H1 (cell line): ENCODE measurements at regions not wholly inside any gene's neighbourhood (a gene's known extent, or its start where the extent isn't known, plus 50 kb on each side); places are given as distances from the start of the nearest gene placed in this dataset.

Experiments
- CTCF ChIA-PET: fragments of 300-600 bp; sonication (Branson Sonifier 250); formaldehyde crosslinking; loops from one replicate; lab custom pipeline; 2021; ENCODE audit not compliant: partially characterized antibody; lab: Charles Lee
- POLR2A ChIA-PET: fragments of 300-600 bp; sonication (Branson Sonifier 250); formaldehyde crosslinking; loops from one replicate; lab custom pipeline; 2021; ENCODE audit warnings: inconsistent platforms; ENCODE audit not compliant: partially characterized antibody; lab: Charles Lee
- DNase-seq, 2 experiments: peaks; one replicate each; pipeline versions ENCODE4 v3.0.0 to v3.0.0-alpha.2; 2010 to 2022; ENCODE audit warnings: low spot score in 2 of 2, low read depth in 1 of 2, mixed read lengths in 1 of 2
- FAIRE-seq: peaks from 2 replicates; lab custom pipeline; 2011; peaks lifted over from hg19 to GRCh38; lab: Jason Lieb, UNC
- H2AFZ ChIP-seq: 2 replicates; pipeline ENCODE4 v1.8.1; 2012; ENCODE audit warnings: low read length, inconsistent platforms
- H2AK5ac ChIP-seq: 2 replicates; pipeline ENCODE4 v1.6.1; 2013; ENCODE audit warnings: low read depth, low read length
- H2BK120ac ChIP-seq: replicated peaks from 2 replicates; pipeline ENCODE3; 2013; ENCODE audit warnings: low read depth, low read length, inconsistent platforms
- H2BK12ac ChIP-seq: 2 replicates; pipeline ENCODE4 v1.6.1; 2013; ENCODE audit warnings: low read depth, low read length
- H2BK15ac ChIP-seq: 2 replicates; pipeline ENCODE4 v1.6.1; 2013; ENCODE audit warnings: low read length
- H2BK20ac ChIP-seq: 2 replicates; pipeline ENCODE4 v1.6.1; 2013; ENCODE audit warnings: low read length
- H2BK5ac ChIP-seq: 2 replicates; pipeline ENCODE4 v1.6.1; 2013; ENCODE audit warnings: low read depth, low read length
- H3K14ac ChIP-seq: 2 replicates; pipeline ENCODE4 v1.6.1; 2013; ENCODE audit warnings: inconsistent platforms; ENCODE audit not compliant: insufficient read length
- H3K18ac ChIP-seq: 2 replicates; pipeline ENCODE4 v1.6.1; 2013; ENCODE audit warnings: low read length; ENCODE audit errors: extremely low read depth
- H3K23ac ChIP-seq: 2 replicates; pipeline ENCODE4 v1.6.1; 2013; ENCODE audit warnings: inconsistent platforms; ENCODE audit not compliant: insufficient read length
- H3K23me2 ChIP-seq: 2 replicates; pipeline ENCODE4 v1.6.1; 2013; ENCODE audit warnings: low read depth, low read length
- H3K27ac ChIP-seq: 2 replicates; pipeline ENCODE4 v1.6.1; 2011; ENCODE audit warnings: low read depth, low read length, inconsistent platforms
- H3K27me3 ChIP-seq, 4 experiments: replicated peaks in 1 of 4; 1 replicate in 1 of 4; 2 replicates in 3 of 4; pipeline versions ENCODE4 v1.6.1 to v1.8.1; 2011 to 2013; ENCODE audit warnings: low read length in 3 of 4, mild to moderate bottlenecking in 3 of 4, inconsistent platforms in 2 of 4, mixed read lengths in 2 of 4, moderate library complexity in 1 of 4; ENCODE audit not compliant: control insufficient read depth in 3 of 4, insufficient read depth in 3 of 4; ENCODE audit errors: extremely low read depth in 1 of 4
- H3K36me3 ChIP-seq, 4 experiments: 2 replicates each; pipeline versions ENCODE4 v1.6.1 to v1.8.1; 2011 to 2013; ENCODE audit warnings: mild to moderate bottlenecking in 4 of 4, low read length in 3 of 4, moderate library complexity in 2 of 4, control low read depth in 1 of 4, inconsistent platforms in 1 of 4; ENCODE audit not compliant: insufficient read depth in 4 of 4, control insufficient read depth in 2 of 4
- H3K4ac ChIP-seq: replicated peaks from 2 replicates; pipeline ENCODE3; 2013; ENCODE audit warnings: low read length, low read depth, mixed read lengths, inconsistent platforms; ENCODE audit not compliant: insufficient read length
- H3K4me1 ChIP-seq, 4 experiments: replicated peaks in 1 of 4; 1 replicate in 1 of 4; 2 replicates in 3 of 4; pipeline versions ENCODE4 v1.6.1 to v1.8.1; 2011 to 2013; ENCODE audit warnings: low read length in 3 of 4, inconsistent platforms in 2 of 4, mixed read lengths in 1 of 4; ENCODE audit not compliant: insufficient read depth in 4 of 4, control insufficient read depth in 3 of 4
- H3K4me2 ChIP-seq, 2 experiments: 2 replicates each; pipeline versions ENCODE4 v1.6.1 to v1.8.1; 2011 to 2013; ENCODE audit warnings: low read depth in 2 of 2, low read length in 2 of 2, control low read depth in 1 of 2, inconsistent platforms in 1 of 2, mild to moderate bottlenecking in 1 of 2; ENCODE audit not compliant: insufficient read depth in 1 of 2
- H3K4me3 ChIP-seq, 4 experiments: fragments of 200-600, 300-600 bp in 1 of 4; sonication (generic), shearing (Covaris generic), sonication (Bioruptor Twin) in 1 of 4; 2 replicates each; pipeline versions ENCODE4 v1.5.1 to v1.8.1; 2011 to 2016; ENCODE audit warnings: low read length in 4 of 4, low read depth in 3 of 4, control low read depth in 2 of 4, inconsistent platforms in 2 of 4, mild to moderate bottlenecking in 2 of 4, mixed read lengths in 1 of 4, moderate library complexity in 1 of 4; ENCODE audit not compliant: insufficient read depth in 2 of 4; ENCODE audit errors: extremely low read depth in 1 of 4
- H3K56ac ChIP-seq: replicated peaks from 2 replicates; pipeline ENCODE3; 2013; ENCODE audit warnings: low read depth, mild to moderate bottlenecking, mixed read lengths, low read length, inconsistent platforms; ENCODE audit not compliant: insufficient read length
- H3K79me1 ChIP-seq: 2 replicates; pipeline ENCODE4 v1.6.1; 2013; ENCODE audit warnings: low read depth, low read length, control low read depth
- H3K79me2 ChIP-seq, 2 experiments: 2 replicates each; pipeline versions ENCODE4 v1.6.1 to v1.8.1; 2012 to 2013; ENCODE audit warnings: low read length in 2 of 2, mild to moderate bottlenecking in 2 of 2, inconsistent platforms in 1 of 2; ENCODE audit not compliant: insufficient read depth in 2 of 2, control insufficient read depth in 1 of 2
- H3K9ac ChIP-seq, 4 experiments: replicated peaks in 1 of 4; 1 replicate in 1 of 4; 2 replicates in 3 of 4; pipeline versions ENCODE4 v1.6.1 to v1.8.1; 2011 to 2013; ENCODE audit warnings: low read depth in 3 of 4, low read length in 3 of 4, control low read depth in 2 of 4, mild to moderate bottlenecking in 2 of 4, moderate library complexity in 2 of 4, inconsistent platforms in 1 of 4; ENCODE audit errors: extremely low read depth in 1 of 4
- H3K9me3 ChIP-seq, 2 experiments: 2 replicates each; pipeline versions ENCODE4 v1.6.1 to v1.8.1; 2012 to 2013; ENCODE audit warnings: mild to moderate bottlenecking in 2 of 2, moderate library complexity in 2 of 2, control low read depth in 1 of 2, inconsistent platforms in 1 of 2, low read depth in 1 of 2, low read length in 1 of 2, mixed read lengths in 1 of 2; ENCODE audit not compliant: insufficient read depth in 2 of 2
- H4K20me1 ChIP-seq, 2 experiments: replicated peaks in 1 of 2; 2 replicates each; pipeline versions ENCODE3 to v1.8.1; 2011 to 2013; ENCODE audit warnings: inconsistent platforms in 2 of 2, low read length in 2 of 2, mild to moderate bottlenecking in 1 of 2; ENCODE audit not compliant: insufficient read depth in 2 of 2, control insufficient read depth in 1 of 2
- H4K5ac ChIP-seq: 2 replicates; pipeline ENCODE4 v1.6.1; 2013; ENCODE audit warnings: low read length, low read depth, mixed read lengths, inconsistent platforms; ENCODE audit not compliant: insufficient read length
- H4K8ac ChIP-seq: 2 replicates; pipeline ENCODE4 v1.8.0; 2013; ENCODE audit warnings: mild to moderate bottlenecking, moderate library complexity, low read length, inconsistent platforms; ENCODE audit not compliant: insufficient read depth; ENCODE audit errors: extremely low read depth
- H4K91ac ChIP-seq: replicated peaks from 2 replicates; pipeline ENCODE3; 2013; ENCODE audit warnings: low read length, mixed read lengths, inconsistent platforms; ENCODE audit not compliant: insufficient read length
- BACH1 ChIP-seq: IDR thresholded peaks from 2 replicates; pipeline ENCODE4 v1.6.1; 2012; ENCODE audit warnings: low read length, improper control_type of control experiment
- EZH2 ChIP-seq: fragments of 200-600 bp; sonication (generic); IDR thresholded peaks from 2 replicates; pipeline ENCODE4 v1.7.1; 2012; ENCODE audit warnings: low read depth, mild to moderate bottlenecking, moderate library complexity, low read length, inconsistent platforms; ENCODE audit not compliant: severe bottlenecking
- HDAC2 ChIP-seq, 2 experiments: fragments of 300-600 bp in 1 of 2; sonication (generic) in 1 of 2; IDR thresholded peaks; 2 replicates each; pipeline ENCODE4 v1.6.1; 2011 to 2012; ENCODE audit warnings: low read depth in 2 of 2, low read length in 2 of 2, mild to moderate bottlenecking in 2 of 2, moderate library complexity in 2 of 2, borderline replicate concordance in 1 of 2, inconsistent platforms in 1 of 2
- PHF8 ChIP-seq: fragments of 200-600 bp; sonication (generic); conservative IDR thresholded peaks from 2 replicates; pipeline ENCODE4 v1.7.1; 2012; ENCODE audit warnings: low read depth, mild to moderate bottlenecking, inconsistent platforms, low read length, moderate library complexity
- RXRA ChIP-seq: IDR thresholded peaks from 2 replicates; pipeline ENCODE4 v1.6.1; 2011; ENCODE audit warnings: low read depth, mild to moderate bottlenecking, low read length, moderate library complexity; ENCODE audit not compliant: insufficient read depth
- SIN3A ChIP-seq, 2 experiments: IDR thresholded peaks in 1 of 2; conservative IDR thresholded peaks in 1 of 2; 2 replicates each; pipeline ENCODE4 v1.6.1; 2011 to 2012; ENCODE audit warnings: low read length in 2 of 2, improper control_type of control experiment in 1 of 2, low read depth in 1 of 2, mild to moderate bottlenecking in 1 of 2
- TEAD4 ChIP-seq: IDR thresholded peaks from 2 replicates; pipeline ENCODE4 v1.6.1; 2012; ENCODE audit warnings: low read depth, low read length, inconsistent platforms, mixed read lengths
- WGBS, 2 experiments: shearing (Covaris generic) in 1 of 2; methylation state at CpG; one replicate each; pipeline versions ENCODE4 v1.1.6 to v1.1.7; 2013 to 2015; ENCODE audit warnings: low lambda C conversion rate in 2 of 2, mixed read lengths in 2 of 2, inconsistent platforms in 1 of 2, low coverage in 1 of 2, missing lambda C conversion rate in 1 of 2; ENCODE audit not compliant: insufficient replicate concordance in 2 of 2, insufficient coverage in 1 of 2, insufficient read length in 1 of 2; ENCODE audit errors: extremely low coverage in 1 of 2, missing lambda C conversion rate in 1 of 2; 5-methylcytosine and 5-hydroxymethylcytosine counted together

- H3K79me1 ChIP-seq: no peaks in the 10 kb centered on the region
- no peaks in the 10 kb centered on the region for H3K27me3 ChIP-seq
- no peak for DNase-seq
- H3K79me2 ChIP-seq: no peaks in the 10 kb centered on the region
- peaks cover 4 to 18% (median 6%) of the 10 kb centered on the region in 4 experiments for H3K4me1 ChIP-seq
- no peaks in the 10 kb centered on the region for H3K36me3 ChIP-seq
- H2AK5ac ChIP-seq: no peak overlapping the region; the same call in 1 of the 2 replicates
- H3K4ac ChIP-seq: no peak overlapping the region
- H3K4me3 ChIP-seq: no peak overlapping the region
- no peak overlapping the region for H3K9ac ChIP-seq
- H3K4me2 ChIP-seq: no peak overlapping the region
- no peak overlapping the region for H3K18ac ChIP-seq
- H2BK5ac ChIP-seq: no peak overlapping the region
- no peak overlapping the region for H2BK20ac ChIP-seq
- no peak overlapping the region for H3K23ac ChIP-seq
- H3K23me2 ChIP-seq: no peaks in the 10 kb centered on the region
- CTCF ChIA-PET: interaction anchor here (1.1 to 1.4 kb wide), 3 partner anchors 9 to 212 kb away, joined by 3 to 5 read pairs (median 3); no protein-coding TSS in a partner anchor
- no peak for FAIRE-seq
- no peaks in the 10 kb centered on the region for H4K20me1 ChIP-seq
- no peak overlapping the region for H4K8ac ChIP-seq
- H2AFZ ChIP-seq: no peak overlapping the region
- no peak overlapping the region for H3K27ac ChIP-seq
- 0 out of 2 replicates have a peak overlapping the region, but pooled peaks have one; percentile 21 for H2BK12ac ChIP-seq
- H3K56ac ChIP-seq: no peak overlapping the region
- no peak overlapping the region for H4K91ac ChIP-seq
- H4K5ac ChIP-seq: no peak overlapping the region
- POLR2A ChIA-PET: no interaction called here
- H2BK15ac ChIP-seq: no peak overlapping the region
- no peaks in the 10 kb centered on the region for H3K9me3 ChIP-seq
- WGBS, 2 experiments: 87% methylated on average over 4 of the region's 4 CpGs; no CpG with 5 or more reads in 1 of the 2 experiments
- no peak overlapping the region for H2BK120ac ChIP-seq
- H3K14ac ChIP-seq: no peak overlapping the region
- TF ChIP-seq SIN3A (conservative IDR thresholded peaks at IDR 0.05 in 1 of 2, IDR thresholded peaks at IDR 0.05 in 1 of 2; ENCODE audit: low read depth in 1 of 2, low read length in 2 of 2) (no peak), HDAC2 (IDR thresholded peaks at IDR 0.05; ENCODE audit: borderline replicate concordance in 1 of 2, low read depth in 2 of 2, low read length in 2 of 2) (no peak), EZH2 (no peak), TEAD4 (no peak), RXRA (no peak), BACH1 (no peak), PHF8 (no peak)
Measured at GRCh38 chr12:124658302-124658701, 90.9 kb upstream of the NCOR2 start.
